ENCODE measurements at regions not wholly inside any gene's neighbourhood (a gene's known extent, or its start where the extent isn't known, plus 50 kb on each side); places are given as distances from the start of the nearest gene placed in this dataset.

DNA sequence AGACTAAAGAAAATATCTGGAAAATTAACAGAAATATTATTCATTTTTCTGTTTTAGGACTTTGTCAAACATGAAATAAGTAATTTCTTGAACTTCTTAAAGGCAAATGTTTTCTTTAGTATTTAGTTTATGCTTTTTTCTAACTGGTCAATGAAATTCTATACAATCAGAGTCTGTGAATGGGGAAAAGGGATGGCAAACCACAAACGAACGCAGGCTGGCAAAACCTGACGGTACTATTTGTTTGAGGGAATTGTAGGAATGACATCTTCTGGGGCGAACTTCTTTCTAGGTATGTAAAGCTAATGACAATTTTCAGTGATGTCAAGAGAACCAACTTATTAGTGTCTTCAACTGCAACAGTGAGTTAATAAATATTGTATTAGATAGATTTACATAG lies 156.0 kb downstream of the SIPA1L2 start:
- TF ChIP-seq CTCF (IDR thresholded peaks at IDR 0.05), result no peak
- no peak for TF ChIP-seq POLR2A (IDR thresholded peaks at IDR 0.05)
